Astrocyte (in vitro differentiated cells and primary cell): ENCODE measurements at regions not wholly inside any gene's neighbourhood (a gene's known extent, or its start where the extent isn't known, plus 50 kb on each side); places are given as distances from the start of the nearest gene placed in this dataset.

Source experiments
- DNase-seq: peaks from one replicate; pipeline ENCODE4 v3.0.0-alpha.2; 2010; ENCODE audit warnings: low read depth
- FAIRE-seq: peaks from 2 replicates; lab custom pipeline; 2011; peaks lifted over from hg19 to GRCh38; lab: Jason Lieb, UNC
- H2AFZ ChIP-seq: 2 replicates; pipeline ENCODE4 v1.6.0; 2012; ENCODE audit warnings: low read depth, low read length, inconsistent platforms
- H3K27ac ChIP-seq: 2 replicates; pipeline ENCODE4 v1.5.1; 2011; ENCODE audit warnings: low read depth, low read length, inconsistent platforms
- H3K27me3 ChIP-seq: 2 replicates; pipeline ENCODE4 v1.6.0; 2011; ENCODE audit warnings: low read length, inconsistent platforms; ENCODE audit not compliant: insufficient read depth
- H3K36me3 ChIP-seq: 2 replicates; pipeline ENCODE4 v1.5.1; 2011; ENCODE audit warnings: low read length, inconsistent platforms; ENCODE audit not compliant: insufficient read depth
- H3K4me1 ChIP-seq: 2 replicates; pipeline ENCODE4 v1.5.1; 2011; ENCODE audit warnings: low read length, inconsistent platforms; ENCODE audit not compliant: insufficient read depth
- H3K4me2 ChIP-seq: 2 replicates; pipeline ENCODE4 v1.6.0; 2012; ENCODE audit warnings: low read length, inconsistent platforms
- H3K4me3 ChIP-seq: 2 replicates; pipeline ENCODE4 v1.5.1; 2011; ENCODE audit warnings: low read depth, mild to moderate bottlenecking, low read length, inconsistent platforms; ENCODE audit not compliant: insufficient read depth
- H3K79me2 ChIP-seq: 2 replicates; pipeline ENCODE4 v1.6.0; 2012; ENCODE audit warnings: mild to moderate bottlenecking, low read length, inconsistent platforms; ENCODE audit not compliant: insufficient read depth
- H3K9ac ChIP-seq: 2 replicates; pipeline ENCODE4 v1.6.0; 2012; ENCODE audit warnings: mild to moderate bottlenecking, low read length, inconsistent platforms
- H3K9me3 ChIP-seq: 2 replicates; pipeline ENCODE4 v1.5.1; 2012; ENCODE audit warnings: low read depth, mild to moderate bottlenecking, low read length, inconsistent platforms; ENCODE audit not compliant: insufficient read depth
- H4K20me1 ChIP-seq: 2 replicates; pipeline ENCODE4 v1.6.0; 2012; ENCODE audit warnings: low read length, inconsistent platforms; ENCODE audit not compliant: insufficient read depth
- H3K27ac Mint-ChIP-seq: one replicate; pipeline ENCODE4 v1.8.0; 2021; ENCODE audit warnings: mild to moderate bottlenecking, mixed read lengths; ENCODE audit not compliant: unreplicated experiment
- H3K27me3 Mint-ChIP-seq: one replicate; pipeline ENCODE4 v1.8.0; 2021; ENCODE audit warnings: low read depth, mixed read lengths; ENCODE audit not compliant: unreplicated experiment
- H3K36me3 Mint-ChIP-seq: one replicate; pipeline ENCODE4 v1.8.0; 2021; ENCODE audit warnings: low read depth, mixed read lengths; ENCODE audit not compliant: unreplicated experiment
- H3K4me1 Mint-ChIP-seq: one replicate; pipeline ENCODE4 v1.8.0; 2021; ENCODE audit warnings: low read depth, mixed read lengths; ENCODE audit not compliant: unreplicated experiment
- H3K4me3 Mint-ChIP-seq: one replicate; pipeline ENCODE4 v1.8.0; 2021; ENCODE audit warnings: mild to moderate bottlenecking, moderate library complexity, mixed read lengths; ENCODE audit not compliant: unreplicated experiment
- H3K9me3 Mint-ChIP-seq: one replicate; pipeline ENCODE4 v1.8.0; 2021; ENCODE audit warnings: mild to moderate bottlenecking, mixed read lengths; ENCODE audit not compliant: unreplicated experiment
- CTCF ChIP-seq: IDR thresholded peaks from 2 replicates; pipeline ENCODE4 v1.5.1; 2011; ENCODE audit warnings: low read depth, mild to moderate bottlenecking, inconsistent platforms, low read length, moderate library complexity; ENCODE audit not compliant: insufficient read depth
- EZH2 ChIP-seq: IDR thresholded peaks from 2 replicates; pipeline ENCODE4 v1.6.1; 2012; ENCODE audit warnings: mild to moderate bottlenecking, low read length, inconsistent platforms; ENCODE audit not compliant: insufficient read depth

- Histone ChIP-seq H3K36me3 (no peaks in the 10 kb centered on the region), H3K4me1 (peaks cover 12% of the 10 kb centered on the region), H3K27ac (no peak overlapping the region), H3K4me2 (no peak overlapping the region), H2AFZ (no peak overlapping the region), H3K4me3 (no peak overlapping the region), H3K9me3 (no peaks in the 10 kb centered on the region), H3K9ac (no peak overlapping the region), H3K27me3 (no peaks in the 10 kb centered on the region), H3K79me2 (no peaks in the 10 kb centered on the region), H4K20me1 (no peaks in the 10 kb centered on the region)
- Mint-ChIP-seq H3K27me3 (peaks cover 19% of the 10 kb centered on the region), H3K4me3 (no peak overlapping the region), H3K27ac (no peak overlapping the region), H3K4me1 (peaks cover 2% of the 10 kb centered on the region), H3K36me3 (peaks cover 7% of the 10 kb centered on the region), H3K9me3 (peaks cover 10% of the 10 kb centered on the region)
- no peak for DNase-seq
- no peak for FAIRE-seq
- TF ChIP-seq EZH2 (no peak), CTCF (no peak)
Observed at GRCh38 chr17:72349011-72349410, 228.2 kb downstream of the SOX9 start.

DNA sequence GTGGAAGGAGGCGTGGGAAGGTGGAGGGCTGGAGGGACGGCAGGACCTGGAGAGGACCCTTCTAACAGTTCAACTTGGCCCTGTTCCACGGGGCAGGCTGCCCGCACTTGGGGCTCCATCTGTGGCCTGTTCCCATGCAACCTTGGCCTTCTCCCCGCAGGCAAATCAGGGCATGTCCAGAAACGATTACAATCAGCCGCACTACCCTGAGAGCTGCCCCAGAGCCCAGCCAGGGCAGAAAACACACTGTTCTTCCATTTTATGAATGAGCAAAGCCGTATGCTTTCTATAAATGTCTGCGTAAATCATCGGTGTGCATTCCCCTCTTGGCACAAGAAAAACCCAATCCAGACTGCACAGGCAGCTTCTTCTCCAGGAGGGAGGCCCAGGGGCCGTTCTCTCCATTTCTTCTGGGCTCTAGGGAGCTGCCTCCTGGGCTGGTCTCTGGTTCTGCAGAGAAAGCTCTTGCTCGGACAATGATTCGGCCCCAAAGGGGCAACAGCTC, 228.7 kb downstream of the SOX9 start:
- Mint-ChIP-seq H3K36me3 (peaks cover 5% of the 10 kb centered on the region), H3K27ac (no peak overlapping the region), H3K4me1 (no peaks in the 10 kb centered on the region), H3K27me3 (peaks cover 19% of the 10 kb centered on the region), H3K9me3 (peaks cover 13% of the 10 kb centered on the region), H3K4me3 (no peak overlapping the region)
- Histone ChIP-seq H3K27ac (no peak overlapping the region), H3K9me3 (no peaks in the 10 kb centered on the region), H3K27me3 (no peaks in the 10 kb centered on the region), H3K4me3 (no peak overlapping the region), H3K36me3 (no peaks in the 10 kb centered on the region), H4K20me1 (no peaks in the 10 kb centered on the region), H3K4me1 (peaks cover 8% of the 10 kb centered on the region), H3K9ac (no peak overlapping the region), H3K79me2 (no peaks in the 10 kb centered on the region), H3K4me2 (no peak overlapping the region), H2AFZ (no peak overlapping the region)
- FAIRE-seq: no peak
- TF ChIP-seq EZH2 (no peak), CTCF (no peak)
- DNase-seq: no peak

DNA sequence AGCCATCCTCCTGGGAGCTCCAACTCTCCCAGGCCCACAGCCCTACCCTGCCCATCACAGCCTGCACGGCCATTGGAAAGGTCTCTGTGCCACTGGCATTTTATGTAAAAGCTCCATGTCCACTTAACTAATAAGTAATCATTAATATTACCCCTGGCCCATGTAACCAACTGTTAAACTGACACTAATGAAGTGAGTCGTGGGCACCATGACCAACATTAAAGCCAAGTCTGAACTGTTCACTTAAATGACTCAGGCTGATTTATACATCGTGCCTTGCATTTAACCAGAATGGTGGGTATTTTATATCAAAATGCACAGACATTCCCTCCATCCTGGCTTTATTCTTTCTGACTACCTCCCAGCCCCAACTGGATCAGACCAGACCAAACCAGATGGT, 229.3 kb downstream of the SOX9 start:
- no peak for FAIRE-seq
- H3K4me3 ChIP-seq: no peak overlapping the region
- H3K4me2 ChIP-seq: no peak overlapping the region
- H3K79me2 ChIP-seq: no peaks in the 10 kb centered on the region
- H2AFZ ChIP-seq: no peak overlapping the region
- TF ChIP-seq CTCF (no peak), EZH2 (no peak)
- no peak overlapping the region for H3K9ac ChIP-seq
- H3K4me1 ChIP-seq: peaks cover 8% of the 10 kb centered on the region
- no peaks in the 10 kb centered on the region for H3K27me3 ChIP-seq
- Mint-ChIP-seq H3K4me1 (no peaks in the 10 kb centered on the region), H3K9me3 (peaks cover 11% of the 10 kb centered on the region), H3K27ac (no peak overlapping the region), H3K4me3 (no peak overlapping the region), H3K36me3 (peaks cover 2% of the 10 kb centered on the region), H3K27me3 (peaks cover 19% of the 10 kb centered on the region)
- no peaks in the 10 kb centered on the region for H4K20me1 ChIP-seq
- no peak for DNase-seq
- no peaks in the 10 kb centered on the region for H3K36me3 ChIP-seq
- H3K9me3 ChIP-seq: no peaks in the 10 kb centered on the region
- no peak overlapping the region for H3K27ac ChIP-seq
